Upper lobe of right lung (tissue), 1 donor: ENCODE measurements at regions not wholly inside any gene's neighbourhood (a gene's known extent, or its start where the extent isn't known, plus 50 kb on each side); places are given as distances from the start of the nearest gene placed in this dataset.

ENCODE experiments used
- ATAC-seq: fragments of 200-7000 bp; cut with Tn5 transposase; one replicate; pipeline ENCODE4 v1.9.1; 2020; ENCODE audit warnings: mild to moderate bottlenecking, moderate library complexity
- DNase-seq: peaks from one replicate; pipeline ENCODE4 v3.0.0-alpha.2; 2020
- H3K27ac ChIP-seq: fragments of 200-600 bp; one replicate; pipeline ENCODE4 v1.8.0; 2022
- H3K27me3 ChIP-seq: fragments of 200-600 bp; one replicate; pipeline ENCODE4 v1.8.0; 2022; ENCODE audit warnings: mild to moderate bottlenecking
- H3K36me3 ChIP-seq: fragments of 200-600 bp; one replicate; pipeline ENCODE4 v1.8.0; 2022
- H3K4me1 ChIP-seq: fragments of 200-600 bp; one replicate; pipeline ENCODE4 v1.8.0; 2022
- H3K4me3 ChIP-seq: fragments of 200-600 bp; one replicate; pipeline ENCODE4 v1.8.0; 2022; ENCODE audit warnings: mild to moderate bottlenecking
- H3K9me3 ChIP-seq: fragments of 200-600 bp; one replicate; pipeline ENCODE4 v1.8.0; 2022
- CTCF ChIP-seq: fragments of 200-600 bp; IDR thresholded peaks from one replicate; pipeline ENCODE4 v1.8.0; 2022; ENCODE audit warnings: antibody characterized with exemption
- intact Hi-C: fragments of 100-400 bp; cut with DNase I; formaldehyde crosslinking; loops from one replicate; pipeline ENCODE4 v1.11.0; 2022
- donor health status: DM: no; HTN: yes; CAD: no; lungs with severe emphysema.

GRCh38 chr10:36840788-36841187, 284.6 kb upstream of the ANKRD30A start:
- Histone ChIP-seq H3K9me3 (no peaks in the 10 kb centered on the region), H3K4me1 (no peaks in the 10 kb centered on the region), H3K27ac (no peak overlapping the region), H3K4me3 (no peak overlapping the region), H3K27me3 (no peaks in the 10 kb centered on the region), H3K36me3 (no peaks in the 10 kb centered on the region)
- no peak for TF ChIP-seq CTCF
- ATAC-seq, result no peak
- DNase-seq, result no peak
- intact Hi-C loops, result no loop called here

- Histone ChIP-seq H3K27me3 (no peaks in the 10 kb centered on the region), H3K36me3 (no peaks in the 10 kb centered on the region), H3K4me1 (no peaks in the 10 kb centered on the region), H3K4me3 (no peak overlapping the region), H3K27ac (no peak overlapping the region), H3K9me3 (no peaks in the 10 kb centered on the region)
- ATAC-seq (no peak), DNase-seq (no peak)
- TF ChIP-seq CTCF, result no peak
- intact Hi-C loops, result no loop called here
Measured at GRCh38 chr10:36837416-36837815, 288.0 kb upstream of the ANKRD30A start.

- no peak for DNase-seq
Measured at GRCh38 chr10:36819781-36820180, 305.6 kb upstream of the ANKRD30A start.

GRCh38 chr10:36817898-36818297, 307.5 kb upstream of the ANKRD30A start:
- H3K27ac ChIP-seq, result no peak overlapping the region
- no peak for DNase-seq
- no peaks in the 10 kb centered on the region for H3K27me3 ChIP-seq
- intact Hi-C loops, result no loop called here
- no peaks in the 10 kb centered on the region for H3K4me1 ChIP-seq
- H3K4me3 ChIP-seq, result no peak overlapping the region
- H3K36me3 ChIP-seq, result no peaks in the 10 kb centered on the region
- ATAC-seq, result no peak
- TF ChIP-seq CTCF, result no peak
- no peaks in the 10 kb centered on the region for H3K9me3 ChIP-seq

More at GRCh38 chr10:36819781-36820180, 305.6 kb upstream of the ANKRD30A start:
- no peaks in the 10 kb centered on the region for H3K9me3 ChIP-seq
- H3K4me1 ChIP-seq, result no peaks in the 10 kb centered on the region
- intact Hi-C loops, result no loop called here
- H3K27me3 ChIP-seq, result no peaks in the 10 kb centered on the region
- no peak for TF ChIP-seq CTCF
- H3K4me3 ChIP-seq, result no peak overlapping the region
- peak; percentile 14 for ATAC-seq
- no peak overlapping the region for H3K27ac ChIP-seq
- no peaks in the 10 kb centered on the region for H3K36me3 ChIP-seq

- intact Hi-C loops, result no loop called here
- H3K27ac ChIP-seq, result no peak overlapping the region
- TF ChIP-seq CTCF, result no peak
- H3K9me3 ChIP-seq, result no peaks in the 10 kb centered on the region
- H3K4me1 ChIP-seq, result no peaks in the 10 kb centered on the region
- DNase-seq, result no peak
- H3K27me3 ChIP-seq, result no peaks in the 10 kb centered on the region
- no peak overlapping the region for H3K4me3 ChIP-seq
- no peaks in the 10 kb centered on the region for H3K36me3 ChIP-seq
- ATAC-seq, result no peak
Measured at GRCh38 chr10:36808625-36809362, 316.6 kb upstream of the ANKRD30A start.

- no peak for TF ChIP-seq CTCF
- no peak for DNase-seq
- no peaks in the 10 kb centered on the region for H3K36me3 ChIP-seq
- no peaks in the 10 kb centered on the region for H3K27me3 ChIP-seq
- peaks cover 8% of the 10 kb centered on the region for H3K4me1 ChIP-seq
- intact Hi-C loops, result no loop called here
- no peak overlapping the region for H3K27ac ChIP-seq
- H3K9me3 ChIP-seq, result no peaks in the 10 kb centered on the region
- H3K4me3 ChIP-seq, result no peak overlapping the region
- ATAC-seq, result peak; percentile 41
Measured at GRCh38 chr10:36803229-36803628, 322.2 kb upstream of the ANKRD30A start.
